Femur (tissue), 1 donor: ENCODE measurements at regions not wholly inside any gene's neighbourhood (a gene's known extent, or its start where the extent isn't known, plus 50 kb on each side); places are given as distances from the start of the nearest gene placed in this dataset.
A peak's percentile ranks its signal among the peaks of the same experiment; 100 is the strongest.
"Not testable (repeated sequence)": the region's sequence is repeated elsewhere in the genome, so short reads cannot be mapped to it uniquely, and the experiment has no call there.

Experiments
- DNase-seq: peaks from one replicate; pipeline ENCODE4 v3.0.0-alpha.2; 2017

- no peak for DNase-seq
These were observed 136.1 kb upstream of the CDK6 start for GRCh38 chr7:92972441-92972840.

- no peak for DNase-seq
These were observed 132.7 kb upstream of the CDK6 start for GRCh38 chr7:92969061-92969460.

- no peak for DNase-seq
These were observed 132.1 kb upstream of the CDK6 start for GRCh38 chr7:92968502-92968901.

- no peak for DNase-seq
These were observed 130.9 kb upstream of the CDK6 start for GRCh38 chr7:92967238-92967637.

GRCh38 chr7:92964141-92964540 lies 127.8 kb upstream of the CDK6 start:
- DNase-seq: peak; percentile 48

- DNase-seq: peak; percentile 30
These were observed 127.2 kb upstream of the CDK6 start for GRCh38 chr7:92963566-92963965.

GRCh38 chr7:92961961-92962360 lies 125.6 kb upstream of the CDK6 start:
- DNase-seq: no peak

- no peak for DNase-seq
These were observed 120.2 kb upstream of the CDK6 start for GRCh38 chr7:92956575-92956974.

GRCh38 chr7:92955081-92955480 lies 118.7 kb upstream of the CDK6 start:
- no peak for DNase-seq

- DNase-seq: no peak
These were observed 117.3 kb upstream of the CDK6 start for GRCh38 chr7:92953657-92954056.

- no peak for DNase-seq
These were observed 113.4 kb upstream of the CDK6 start for GRCh38 chr7:92949748-92950147.

- no peak for DNase-seq
These were observed 109.5 kb upstream of the CDK6 start for GRCh38 chr7:92945840-92946239.

GRCh38 chr7:92944633-92945032 lies 108.3 kb upstream of the CDK6 start:
- DNase-seq: peak; percentile 62

- DNase-seq: not testable (repeated sequence)
These were observed 106.3 kb upstream of the CDK6 start for GRCh38 chr7:92942706-92943105.

- no peak for DNase-seq
These were observed 103.4 kb upstream of the CDK6 start for GRCh38 chr7:92939666-92940360.

- DNase-seq: no peak
These were observed 97.7 kb upstream of the CDK6 start for GRCh38 chr7:92934096-92934495.

GRCh38 chr7:92932450-92932849 lies 96.1 kb upstream of the CDK6 start:
- DNase-seq: no peak

- no peak for DNase-seq
These were observed 94.0 kb upstream of the CDK6 start for GRCh38 chr7:92930404-92930803.

- no peak for DNase-seq
These were observed 90.3 kb upstream of the CDK6 start for GRCh38 chr7:92926697-92927044.

GRCh38 chr7:92925876-92926696 lies 89.7 kb upstream of the CDK6 start:
- DNase-seq: peak; percentile 22

GRCh38 chr7:92924800-92925199 lies 88.4 kb upstream of the CDK6 start:
- DNase-seq: no peak

- no peak for DNase-seq
These were observed 80.9 kb upstream of the CDK6 start for GRCh38 chr7:92917230-92917629.

GRCh38 chr7:92916770-92917224 lies 80.4 kb upstream of the CDK6 start:
- no peak for DNase-seq

GRCh38 chr7:92915348-92915747 lies 79.0 kb upstream of the CDK6 start:
- no peak for DNase-seq
